ENCODE measurements at regions not wholly inside any gene's neighbourhood (a gene's known extent, or its start where the extent isn't known, plus 50 kb on each side); places are given as distances from the start of the nearest gene placed in this dataset.

GRCh38 chr3:31357451-31357850 lies 175.3 kb upstream of the STT3B start:
- DNase-seq = no peak

- DNase-seq = no peak
Observed at GRCh38 chr3:31358473-31359070, 174.2 kb upstream of the STT3B start.

- DNase-seq = no peak
Observed at GRCh38 chr3:31361371-31362273, 171.1 kb upstream of the STT3B start.

- no peak for DNase-seq
Observed at GRCh38 chr3:31364188-31364587, 168.5 kb upstream of the STT3B start.

- DNase-seq = no peak
Observed at GRCh38 chr3:31364711-31365110, 168.0 kb upstream of the STT3B start.

GRCh38 chr3:31367518-31367917 lies 165.2 kb upstream of the STT3B start:
- no peak for DNase-seq

- DNase-seq = no peak
Observed at GRCh38 chr3:31369637-31370379, 162.9 kb upstream of the STT3B start.

GRCh38 chr3:31370380-31370666 lies 162.4 kb upstream of the STT3B start:
- DNase-seq = no peak

- no peak for DNase-seq
Observed at GRCh38 chr3:31370681-31371080, 162.0 kb upstream of the STT3B start.

- DNase-seq = no peak
Observed at GRCh38 chr3:31371484-31372177, 161.1 kb upstream of the STT3B start.

GRCh38 chr3:31373681-31374080 lies 159.0 kb upstream of the STT3B start:
- no peak for DNase-seq

- DNase-seq = peak in 1 of 2 experiments; percentile 45
Observed at GRCh38 chr3:31377045-31377642, 155.6 kb upstream of the STT3B start.

GRCh38 chr3:31378231-31378630 lies 154.5 kb upstream of the STT3B start:
- DNase-seq = no peak

- DNase-seq = no peak
Observed at GRCh38 chr3:31379598-31379997, 153.1 kb upstream of the STT3B start.

GRCh38 chr3:31382856-31383255 lies 149.9 kb upstream of the STT3B start:
- no peak for DNase-seq

- DNase-seq = no peak
Observed at GRCh38 chr3:31384117-31384516, 148.6 kb upstream of the STT3B start.

GRCh38 chr3:31389939-31390338 lies 142.8 kb upstream of the STT3B start:
- no peak for DNase-seq

- no peak for DNase-seq
Observed at GRCh38 chr3:31390466-31390865, 142.3 kb upstream of the STT3B start.

GRCh38 chr3:31391150-31391549 lies 141.6 kb upstream of the STT3B start:
- no peak for DNase-seq

- no peak for DNase-seq
Observed at GRCh38 chr3:31392568-31392967, 140.2 kb upstream of the STT3B start.

GRCh38 chr3:31399271-31399670 lies 133.5 kb upstream of the STT3B start:
- DNase-seq = no peak

GRCh38 chr3:31402117-31402516 lies 130.6 kb upstream of the STT3B start:
- DNase-seq = no peak

- no peak for DNase-seq
Observed at GRCh38 chr3:31403197-31403596, 129.5 kb upstream of the STT3B start.

Data from stimulated activated CD4-positive, alpha-beta T cell treated with anti-CD3 and anti-CD28 coated beads, Interleukin-4, amount 100 ng/mL, for 4 hours (primary cell).